HepG2 (cell line): ENCODE measurements at regions not wholly inside any gene's neighbourhood (a gene's known extent, or its start where the extent isn't known, plus 50 kb on each side); places are given as distances from the start of the nearest gene placed in this dataset.

Experiments
- ATAC-seq: fragments of 200-7000 bp; cut with Tn5 transposase; 3 replicates; pipeline ENCODE4 v1.9.1; 2020; ENCODE audit warnings: mild to moderate bottlenecking, moderate library complexity
- BruUV-seq: library from RNA; stranded (reverse); fragments of 400-500 nt; replicated peaks from 2 replicates; lab custom pipeline; 2021; lab: Mats Ljungman, UMichigan
- CTCF ChIA-PET: fragments of 300-600 bp; formaldehyde crosslinking; extraction: SDS; loops from one replicate; lab custom pipeline; 2021; ENCODE audit warnings: low total read pairs, inconsistent platforms, low intra/inter-chr PET ratio; lab: Yijun Ruan, JAX
- POLR2A ChIA-PET: fragments of 350-600 bp; sonication (Branson Sonifier 250); formaldehyde crosslinking; loops from one replicate; lab custom pipeline; 2020; ENCODE audit warnings: antibody characterized with exemption, inconsistent platforms; lab: Yijun Ruan, JAX
- DNase-seq: peaks from one replicate; pipeline ENCODE4 v3.0.0-alpha.2; 2015; ENCODE audit warnings: low spot score
- FAIRE-seq: peaks from 3 replicates; lab custom pipeline; 2011; peaks lifted over from hg19 to GRCh38; lab: Jason Lieb, UNC
- H2AFZ ChIP-seq: one replicate; pipeline ENCODE4 v1.6.1; 2011; ENCODE audit warnings: low read length, inconsistent platforms
- H3K27ac ChIP-seq: fragments of 300-600 bp; 3 replicates; pipeline ENCODE4 v1.8.0; 2011; ENCODE audit warnings: mixed run types, mild to moderate bottlenecking, mixed read lengths, low read length, inconsistent platforms; ENCODE audit not compliant: insufficient read depth; ENCODE audit errors: extremely low read length
- H3K27me3 ChIP-seq, 2 experiments: fragments of 200-600 bp in 1 of 2; 2 replicates in 1 of 2; 3 replicates in 1 of 2; pipeline versions ENCODE4 v1.6.0 to v1.8.0; 2011; ENCODE audit warnings: low read length in 2 of 2, mild to moderate bottlenecking in 2 of 2, moderate library complexity in 2 of 2, inconsistent platforms in 1 of 2; ENCODE audit not compliant: insufficient read depth in 2 of 2, control insufficient read depth in 1 of 2
- H3K36me3 ChIP-seq, 2 experiments: fragments of 200-600 bp in 1 of 2; replicated peaks in 1 of 2; 2 replicates in 1 of 2; 3 replicates in 1 of 2; pipeline versions ENCODE4 v1.5.1 to v1.8.0; 2011; ENCODE audit warnings: low read length in 2 of 2, inconsistent platforms in 1 of 2; ENCODE audit not compliant: insufficient read depth in 2 of 2, control insufficient read depth in 1 of 2
- H3K4me1 ChIP-seq: 2 replicates; pipeline ENCODE4 v1.5.1; 2012; ENCODE audit warnings: low read length, inconsistent platforms; ENCODE audit not compliant: insufficient read depth
- H3K4me2 ChIP-seq: 2 replicates; pipeline ENCODE4 v1.6.0; 2011; ENCODE audit warnings: low read depth, low read length, inconsistent platforms
- H3K4me3 ChIP-seq, 3 experiments: fragments of 200-600 bp in 1 of 3; sonication (generic), shearing (Covaris generic) in 1 of 3; replicated peaks in 1 of 3; 2 replicates each; pipeline ENCODE4 v1.5.1; 2011 to 2016; ENCODE audit warnings: low read length in 3 of 3, inconsistent platforms in 2 of 3, low read depth in 2 of 3, mild to moderate bottlenecking in 2 of 3, control low read depth in 1 of 3, mixed read lengths in 1 of 3; ENCODE audit not compliant: insufficient read depth in 1 of 3
- H3K79me2 ChIP-seq: one replicate; pipeline ENCODE4 v1.6.1; 2011; ENCODE audit warnings: low read length, inconsistent platforms; ENCODE audit not compliant: insufficient read depth
- H3K9ac ChIP-seq: 2 replicates; pipeline ENCODE4 v1.6.0; 2011; ENCODE audit warnings: mild to moderate bottlenecking, low read depth, low read length, inconsistent platforms; ENCODE audit not compliant: insufficient read depth
- H3K9me3 ChIP-seq: 2 replicates; pipeline ENCODE4 v1.5.1; 2012; ENCODE audit warnings: mild to moderate bottlenecking, low read length
- H4K20me1 ChIP-seq: 2 replicates; pipeline ENCODE4 v1.6.0; 2011; ENCODE audit warnings: inconsistent platforms, mild to moderate bottlenecking, low read length, moderate library complexity; ENCODE audit not compliant: insufficient read depth
- NFIC ChIP-seq: IDR thresholded peaks from 2 replicates; pipeline ENCODE4 v1.6.1; 2012; ENCODE audit warnings: mild to moderate bottlenecking, low read length, inconsistent platforms
- SIX1 ChIP-seq: sonication (generic); formaldehyde crosslinking; IDR thresholded peaks from 2 replicates; pipeline ENCODE4 v1.4.0; 2020; ENCODE audit warnings: missing genetic modification reagents, borderline replicate concordance
- ZBTB37 ChIP-seq: sonication (generic); formaldehyde crosslinking; IDR thresholded peaks from 2 replicates; pipeline ENCODE4 v1.4.0; 2020; ENCODE audit warnings: mild to moderate bottlenecking, missing genetic modification reagents
- WGBS: methylation state at CpG from one replicate; pipeline ENCODE4 v1.1.6; 2017; ENCODE audit warnings: low lambda C conversion rate; 5-methylcytosine and 5-hydroxymethylcytosine counted together
- in situ Hi-C: cut with HindIII; loops from 2 replicates; pipeline ENCODE4 v1.10.0; 2017; ENCODE audit warnings: low pct_unique_long_range_greater_than_20kb; ENCODE audit not compliant: extremely low pct_ligation_motif_present
- intact Hi-C: fragments of 100-400 bp; cut with micrococcal nuclease; formaldehyde crosslinking; loops from one replicate; pipeline ENCODE4 v1.10.0; 2022; ENCODE audit not compliant: unreplicated experiment

GRCh38 chr3:103393395-103394186 is 958.8 kb downstream of the ZPLD1 start (continued):
- no peak for TF ChIP-seq ZBTB37

- no peak for FAIRE-seq
Measured at GRCh38 chr3:103403191-103403590, 968.4 kb downstream of the ZPLD1 start.

GRCh38 chr3:103406320-103406850 is 971.6 kb downstream of the ZPLD1 start:
- Histone ChIP-seq H3K4me2 (no peak overlapping the region), H3K4me3 (no peak overlapping the region), H3K27ac (no peak overlapping the region), H3K36me3 (no peaks in the 10 kb centered on the region), H3K27me3 (no peaks in the 10 kb centered on the region; a peak in 1 of 5 replicates), H4K20me1 (no peaks in the 10 kb centered on the region), H2AFZ (no peak overlapping the region), H3K79me2 (no peaks in the 10 kb centered on the region), H3K4me1 (no peaks in the 10 kb centered on the region), H3K9me3 (no peaks in the 10 kb centered on the region), H3K9ac (no peak overlapping the region)
- no peak for TF ChIP-seq SIX1 (CRISPR knock-in tag)
- FAIRE-seq, result no peak
- in situ Hi-C loops (loop anchor here (25.0 kb wide), 1 partner anchor 744 kb away; no protein-coding TSS in a partner anchor), intact Hi-C loops (no loop called here)
- DNase-seq, result no peak
- POLR2A ChIA-PET, result no interaction called here
- WGBS, result 12% methylated on average over 7 of the region's 7 CpGs
- BruUV-seq, result no TSS peak
- CTCF ChIA-PET, result no interaction called here
- no peak for ATAC-seq

More at GRCh38 chr3:103403191-103403590, 968.4 kb downstream of the ZPLD1 start:
- Histone ChIP-seq H3K9ac (no peak overlapping the region), H3K4me2 (no peak overlapping the region), H3K4me3 (no peak overlapping the region), H3K27ac (no peak overlapping the region), H3K79me2 (no peaks in the 10 kb centered on the region), H3K27me3 (no peaks in the 10 kb centered on the region), H2AFZ (no peak overlapping the region), H3K9me3 (no peaks in the 10 kb centered on the region), H4K20me1 (no peaks in the 10 kb centered on the region), H3K4me1 (no peaks in the 10 kb centered on the region), H3K36me3 (no peaks in the 10 kb centered on the region)
- TF ChIP-seq NFIC, result no peak
- DNase-seq (no peak), ATAC-seq (no peak)
- BruUV-seq, result no TSS peak
- CTCF ChIA-PET, result no interaction called here
- intact Hi-C loops, result no loop called here
- in situ Hi-C loops, result loop anchor here (25.0 kb wide), 1 partner anchor 741 kb away; no protein-coding TSS in a partner anchor
- 10% methylated on average over 2 of the region's 2 CpGs for WGBS
- POLR2A ChIA-PET, result no interaction called here
